ENCODE measurements at regions not wholly inside any gene's neighbourhood (a gene's known extent, or its start where the extent isn't known, plus 50 kb on each side); places are given as distances from the start of the nearest gene placed in this dataset.

GRCh38 chr3:135440746-135441145, 524.8 kb upstream of the PPP2R3A start:
- Histone ChIP-seq H3K4me1 (no peaks in the 10 kb centered on the region), H3K27ac (no peak overlapping the region), H3K9me3 (peaks cover 0 to 6% (median 0%) of the 10 kb centered on the region in 8 donors), H3K27me3 (replicated peaks in 1 of 7) (no peaks in the 10 kb centered on the region), H3K4me3 (no peak overlapping the region), H3K36me3 (no peaks in the 10 kb centered on the region)
- intact Hi-C loops (cut with DNase I; ENCODE audit: low total_unique reads): no loop called here
- no peak for DNase-seq
- no peak for TF ChIP-seq POLR2A (IDR thresholded peaks at IDR 0.05)
- no peak for TF ChIP-seq POLR2AphosphoS5 (IDR thresholded peaks at IDR 0.05)
- TF ChIP-seq, protein P1, sequence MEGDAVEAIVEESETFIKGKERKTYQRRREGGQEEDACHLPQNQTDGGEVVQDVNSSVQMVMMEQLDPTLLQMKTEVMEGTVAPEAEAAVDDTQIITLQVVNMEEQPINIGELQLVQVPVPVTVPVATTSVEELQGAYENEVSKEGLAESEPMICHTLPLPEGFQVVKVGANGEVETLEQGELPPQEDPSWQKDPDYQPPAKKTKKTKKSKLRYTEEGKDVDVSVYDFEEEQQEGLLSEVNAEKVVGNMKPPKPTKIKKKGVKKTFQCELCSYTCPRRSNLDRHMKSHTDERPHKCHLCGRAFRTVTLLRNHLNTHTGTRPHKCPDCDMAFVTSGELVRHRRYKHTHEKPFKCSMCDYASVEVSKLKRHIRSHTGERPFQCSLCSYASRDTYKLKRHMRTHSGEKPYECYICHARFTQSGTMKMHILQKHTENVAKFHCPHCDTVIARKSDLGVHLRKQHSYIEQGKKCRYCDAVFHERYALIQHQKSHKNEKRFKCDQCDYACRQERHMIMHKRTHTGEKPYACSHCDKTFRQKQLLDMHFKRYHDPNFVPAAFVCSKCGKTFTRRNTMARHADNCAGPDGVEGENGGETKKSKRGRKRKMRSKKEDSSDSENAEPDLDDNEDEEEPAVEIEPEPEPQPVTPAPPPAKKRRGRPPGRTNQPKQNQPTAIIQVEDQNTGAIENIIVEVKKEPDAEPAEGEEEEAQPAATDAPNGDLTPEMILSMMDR (IDR thresholded peaks at IDR 0.05 in 8 of 11, conservative IDR thresholded peaks at IDR 0.05 in 3 of 11): no peak
- WGBS, 5 donors: 22 to 32% (median 27%) methylated on average over 4 of the region's 4 CpGs

DNA sequence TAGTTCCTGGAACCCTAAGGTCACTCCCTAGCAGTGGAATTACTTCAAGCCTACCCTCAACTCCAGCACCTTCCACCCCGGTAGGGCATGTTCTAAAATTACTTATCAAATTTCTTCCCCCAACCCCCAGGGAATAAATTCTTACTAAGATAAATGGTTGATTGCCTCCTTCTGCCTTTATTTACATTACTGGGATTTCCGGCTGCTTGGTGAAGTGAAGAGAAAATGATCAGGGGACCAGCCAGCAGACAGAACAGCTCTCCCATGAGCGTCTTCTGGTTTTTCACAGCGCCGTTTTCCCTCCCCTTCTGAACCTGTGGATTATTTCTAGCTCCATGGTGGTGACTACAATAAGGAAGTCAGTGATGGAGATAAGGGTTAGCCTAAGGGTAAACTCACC, 521.5 kb upstream of the PPP2R3A start:
- DNase-seq: no peak
- TF ChIP-seq, protein P1 (IDR thresholded peaks at IDR 0.05 in 8 of 11, conservative IDR thresholded peaks at IDR 0.05 in 3 of 11): no peak
- TF ChIP-seq POLR2A (IDR thresholded peaks at IDR 0.05): no peak
- TF ChIP-seq POLR2AphosphoS5 (IDR thresholded peaks at IDR 0.05): no peak
- Histone ChIP-seq H3K27me3 (replicated peaks in 1 of 7) (no peaks in the 10 kb centered on the region), H3K36me3 (no peaks in the 10 kb centered on the region), H3K27ac (no peak overlapping the region), H3K9me3 (no peaks in the 10 kb centered on the region), H3K4me1 (no peaks in the 10 kb centered on the region), H3K4me3 (no peak overlapping the region)
- intact Hi-C loops (cut with DNase I; ENCODE audit: low total_unique reads): no loop called here
- WGBS, 5 donors: 72 to 83% (median 80%) methylated on average over 5 of the region's 5 CpGs

DNA sequence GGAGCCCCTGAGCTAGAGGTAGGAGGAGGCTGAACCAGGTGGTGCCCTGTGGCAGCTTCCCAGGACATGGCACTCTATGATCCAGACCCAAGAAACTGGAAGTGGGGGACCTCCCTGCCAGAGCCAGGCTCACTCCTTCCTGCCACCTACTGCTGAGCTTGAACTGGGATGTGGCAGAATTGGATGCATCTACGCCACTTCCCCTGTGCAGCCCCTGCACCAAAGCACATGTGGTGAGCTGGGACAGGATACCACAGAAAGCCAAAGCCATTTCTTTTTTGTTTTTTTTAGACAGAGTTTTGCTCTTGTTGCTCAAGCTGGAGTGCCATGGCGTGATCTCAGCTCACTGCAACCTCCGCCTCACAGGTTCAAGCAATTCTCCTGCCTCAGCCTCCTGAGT, 518.0 kb upstream of the PPP2R3A start:
- intact Hi-C loops (cut with DNase I; ENCODE audit: low total_unique reads): no loop called here
- WGBS, 5 donors: 72 to 91% (median 81%) methylated on average over 3 of the region's 3 CpGs
- H3K27ac ChIP-seq: no peak overlapping the region
- no peaks in the 10 kb centered on the region for H3K27me3 ChIP-seq (replicated peaks in 1 of 7)
- TF ChIP-seq POLR2AphosphoS5 (IDR thresholded peaks at IDR 0.05) (no peak), POLR2A (IDR thresholded peaks at IDR 0.05) (no peak)
- TF ChIP-seq, protein P1 (IDR thresholded peaks at IDR 0.05 in 8 of 11, conservative IDR thresholded peaks at IDR 0.05 in 3 of 11): no peak
- H3K4me3 ChIP-seq: no peak overlapping the region
- H3K4me1 ChIP-seq: no peaks in the 10 kb centered on the region
- DNase-seq: no peak
- no peaks in the 10 kb centered on the region for H3K9me3 ChIP-seq
- no peaks in the 10 kb centered on the region for H3K36me3 ChIP-seq

GRCh38 chr3:135448520-135448919, 517.0 kb upstream of the PPP2R3A start:
- Histone ChIP-seq H3K4me1 (no peaks in the 10 kb centered on the region), H3K27ac (no peak overlapping the region), H3K27me3 (replicated peaks in 1 of 7) (no peaks in the 10 kb centered on the region), H3K4me3 (no peak overlapping the region), H3K36me3 (no peaks in the 10 kb centered on the region), H3K9me3 (no peaks in the 10 kb centered on the region)
- no peak for DNase-seq
- TF ChIP-seq, protein P1 (IDR thresholded peaks at IDR 0.05 in 8 of 11, conservative IDR thresholded peaks at IDR 0.05 in 3 of 11): no peak
- TF ChIP-seq POLR2AphosphoS5 (IDR thresholded peaks at IDR 0.05): no peak
- no peak for TF ChIP-seq POLR2A (IDR thresholded peaks at IDR 0.05)
- intact Hi-C loops (cut with DNase I; ENCODE audit: low total_unique reads): no loop called here

Data from spleen (tissue), 11 donors.